CD14-positive monocyte (primary cell): ENCODE measurements at regions not wholly inside any gene's neighbourhood (a gene's known extent, or its start where the extent isn't known, plus 50 kb on each side); places are given as distances from the start of the nearest gene placed in this dataset.

Experiments
- DNase-seq, 3 donors: peaks; one replicate each; pipeline ENCODE4 v3.0.0-alpha.2; 2011 to 2022
- H2AFZ ChIP-seq: 2 replicates; pipeline ENCODE4 v1.6.0; 2012; ENCODE audit warnings: mild to moderate bottlenecking, low read depth, low read length, inconsistent platforms; ENCODE audit not compliant: insufficient read depth, poor library complexity, severe bottlenecking
- H3K27ac ChIP-seq, 2 donors: 1 replicate in 1 of 2; 2 replicates in 1 of 2; pipeline ENCODE4 v1.5.1; 2012 to 2013; ENCODE audit warnings: low read length in 2 of 2, control low read depth in 1 of 2, inconsistent platforms in 1 of 2, low read depth in 1 of 2, mild to moderate bottlenecking in 1 of 2
- H3K27me3 ChIP-seq, 2 donors: one replicate each; pipeline versions ENCODE4 v1.6.0 to v1.6.1; 2011 to 2013; ENCODE audit warnings: low read length in 2 of 2; ENCODE audit not compliant: control insufficient read depth in 2 of 2, insufficient read depth in 2 of 2
- H3K36me3 ChIP-seq, 2 donors: replicated peaks in 1 of 2; 1 replicate in 1 of 2; 2 replicates in 1 of 2; pipeline versions ENCODE4 v1.5.1 to v1.6.1; 2012 to 2013; ENCODE audit warnings: low read length in 2 of 2, control low read depth in 1 of 2, inconsistent platforms in 1 of 2, mild to moderate bottlenecking in 1 of 2; ENCODE audit not compliant: insufficient read depth in 2 of 2, control insufficient read depth in 1 of 2
- H3K4me1 ChIP-seq, 2 donors: 1 replicate in 1 of 2; 2 replicates in 1 of 2; pipeline versions ENCODE4 v1.5.1 to v1.6.1; 2012 to 2013; ENCODE audit warnings: low read length in 2 of 2, control low read depth in 1 of 2, inconsistent platforms in 1 of 2, mild to moderate bottlenecking in 1 of 2, moderate library complexity in 1 of 2; ENCODE audit not compliant: insufficient read depth in 2 of 2, control insufficient read depth in 1 of 2
- H3K4me2 ChIP-seq: replicated peaks from 2 replicates; pipeline ENCODE3; 2012; ENCODE audit warnings: low read length, moderate library complexity, mild to moderate bottlenecking; ENCODE audit not compliant: poor library complexity, severe bottlenecking; ENCODE audit errors: extremely low read depth
- H3K4me3 ChIP-seq, 3 experiments: fragments of 200-600 bp in 1 of 3; sonication (generic) in 1 of 3; replicated peaks in 1 of 3; 1 replicate in 2 of 3; 2 replicates in 1 of 3; pipeline ENCODE4 v1.5.1; 2011 to 2013; ENCODE audit warnings: low read length in 3 of 3, mild to moderate bottlenecking in 3 of 3, control low read depth in 2 of 3, low read depth in 2 of 3, inconsistent platforms in 1 of 3, moderate library complexity in 1 of 3
- H3K79me2 ChIP-seq: 2 replicates; pipeline ENCODE4 v1.6.0; 2012; ENCODE audit warnings: mild to moderate bottlenecking, control low read depth, inconsistent platforms, low read length, moderate library complexity; ENCODE audit not compliant: insufficient read depth
- H3K9ac ChIP-seq: 2 replicates; pipeline ENCODE4 v1.6.0; 2017; ENCODE audit warnings: low read length, mild to moderate bottlenecking; ENCODE audit not compliant: insufficient read depth, poor library complexity, severe bottlenecking
- H3K9me3 ChIP-seq, 2 donors: replicated peaks in 1 of 2; 1 replicate in 1 of 2; 2 replicates in 1 of 2; pipeline versions ENCODE4 v1.5.1 to v1.6.1; 2012 to 2013; ENCODE audit warnings: low read length in 2 of 2, control low read depth in 1 of 2; ENCODE audit not compliant: control insufficient read depth in 1 of 2, insufficient read depth in 1 of 2
- H4K20me1 ChIP-seq: 2 replicates; pipeline ENCODE4 v1.6.0; 2012; ENCODE audit warnings: mild to moderate bottlenecking, low read length, control low read depth, moderate library complexity; ENCODE audit not compliant: insufficient read depth
- H3K27ac Mint-ChIP-seq, 7 donors: one replicate each; pipeline ENCODE4 v1.8.0; 2020; ENCODE audit warnings: mild to moderate bottlenecking in 7 of 7, mixed read lengths in 7 of 7, moderate library complexity in 6 of 7, inconsistent platforms in 2 of 7
- H3K27me3 Mint-ChIP-seq, 3 donors: one replicate each; pipeline ENCODE4 v1.8.0; 2021 to 2022; ENCODE audit warnings: low read depth in 3 of 3, mild to moderate bottlenecking in 3 of 3, mixed read lengths in 3 of 3, moderate library complexity in 3 of 3, inconsistent platforms in 1 of 3
- H3K36me3 Mint-ChIP-seq, 2 donors: one replicate each; pipeline ENCODE4 v1.8.0; 2020; ENCODE audit warnings: mixed read lengths in 2 of 2, inconsistent platforms in 1 of 2, mild to moderate bottlenecking in 1 of 2
- H3K4me1 Mint-ChIP-seq: one replicate; pipeline ENCODE4 v1.8.0; 2020; ENCODE audit warnings: mild to moderate bottlenecking, mixed read lengths
- H3K4me3 Mint-ChIP-seq, 2 donors: one replicate each; pipeline ENCODE4 v1.8.0; 2020; ENCODE audit warnings: mild to moderate bottlenecking in 2 of 2, mixed read lengths in 2 of 2, moderate library complexity in 1 of 2
- H3K9me3 Mint-ChIP-seq, 7 donors: one replicate each; pipeline ENCODE4 v1.8.0; 2020 to 2022; ENCODE audit warnings: mixed read lengths in 7 of 7, mild to moderate bottlenecking in 6 of 7, moderate library complexity in 6 of 7, inconsistent platforms in 2 of 7
- WGBS: methylation state at CpG from one replicate; pipeline ENCODE4 v1.1.5; 2013; ENCODE audit warnings: missing lambda C conversion rate; ENCODE audit not compliant: insufficient coverage; 5-methylcytosine and 5-hydroxymethylcytosine counted together
- intact Hi-C, 2 donors: fragments of 100-400 bp; cut with micrococcal nuclease; formaldehyde crosslinking; loops; one replicate each; pipeline versions ENCODE4 v1.15.0 to v1.15.1; 2023
- TF ChIP-seq, protein P1 (sequence below): fragments of 200-600 bp; IDR thresholded peaks from one replicate; pipeline ENCODE4 v1.8.0; 2022; ENCODE audit warnings: antibody characterized with exemption, mild to moderate bottlenecking

DNA sequence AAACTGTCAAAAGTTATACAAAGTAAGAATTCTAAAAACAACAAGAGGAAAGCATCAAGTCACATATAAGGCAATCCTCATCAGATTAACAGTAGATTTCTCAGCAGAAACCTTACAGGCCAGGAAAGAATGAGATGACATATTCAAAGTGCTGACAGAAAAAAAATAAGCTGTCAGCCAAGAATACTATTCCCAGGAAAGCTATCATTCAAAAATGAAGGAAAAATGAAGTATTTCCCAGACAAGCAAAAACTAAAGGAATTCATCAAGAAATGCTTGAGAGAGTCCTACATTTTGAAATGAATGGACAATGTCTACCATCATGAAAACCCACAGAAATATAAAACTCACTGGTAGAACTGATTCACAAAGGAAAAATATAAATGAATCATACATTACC lies 268.9 kb upstream of the OSR1 start:
- Histone ChIP-seq H4K20me1 (no peaks in the 10 kb centered on the region), H3K4me2 (no peak overlapping the region), H3K27ac (no peak overlapping the region), H3K4me1 (no peaks in the 10 kb centered on the region), H3K4me3 (no peak overlapping the region), H3K27me3 (no peaks in the 10 kb centered on the region), H3K9ac (no peak overlapping the region), H3K9me3 (peaks cover 0 to 7% of the 10 kb centered on the region in 2 donors), H2AFZ (no peak overlapping the region), H3K36me3 (no peaks in the 10 kb centered on the region), H3K79me2 (no peaks in the 10 kb centered on the region)
- Mint-ChIP-seq H3K4me1 (no peaks in the 10 kb centered on the region), H3K27ac (no peak overlapping the region), H3K9me3 (peaks cover 0 to 7% (median 2%) of the 10 kb centered on the region in 7 donors), H3K27me3 (peaks cover 0 to 2% (median 0%) of the 10 kb centered on the region in 3 donors), H3K36me3 (no peaks in the 10 kb centered on the region), H3K4me3 (no peak overlapping the region)
- no peak for DNase-seq
- TF ChIP-seq, protein P1, sequence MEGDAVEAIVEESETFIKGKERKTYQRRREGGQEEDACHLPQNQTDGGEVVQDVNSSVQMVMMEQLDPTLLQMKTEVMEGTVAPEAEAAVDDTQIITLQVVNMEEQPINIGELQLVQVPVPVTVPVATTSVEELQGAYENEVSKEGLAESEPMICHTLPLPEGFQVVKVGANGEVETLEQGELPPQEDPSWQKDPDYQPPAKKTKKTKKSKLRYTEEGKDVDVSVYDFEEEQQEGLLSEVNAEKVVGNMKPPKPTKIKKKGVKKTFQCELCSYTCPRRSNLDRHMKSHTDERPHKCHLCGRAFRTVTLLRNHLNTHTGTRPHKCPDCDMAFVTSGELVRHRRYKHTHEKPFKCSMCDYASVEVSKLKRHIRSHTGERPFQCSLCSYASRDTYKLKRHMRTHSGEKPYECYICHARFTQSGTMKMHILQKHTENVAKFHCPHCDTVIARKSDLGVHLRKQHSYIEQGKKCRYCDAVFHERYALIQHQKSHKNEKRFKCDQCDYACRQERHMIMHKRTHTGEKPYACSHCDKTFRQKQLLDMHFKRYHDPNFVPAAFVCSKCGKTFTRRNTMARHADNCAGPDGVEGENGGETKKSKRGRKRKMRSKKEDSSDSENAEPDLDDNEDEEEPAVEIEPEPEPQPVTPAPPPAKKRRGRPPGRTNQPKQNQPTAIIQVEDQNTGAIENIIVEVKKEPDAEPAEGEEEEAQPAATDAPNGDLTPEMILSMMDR: no peak
- intact Hi-C loops: no loop called here

- H3K4me3 Mint-ChIP-seq: no peak overlapping the region
- no peak for DNase-seq
- H3K27ac Mint-ChIP-seq: no peak overlapping the region
- TF ChIP-seq, protein P1: no peak
- H2AFZ ChIP-seq: no peak overlapping the region
- H3K9me3 ChIP-seq: peaks cover 0 to 7% of the 10 kb centered on the region in 2 donors
- peaks cover 0 to 1% (median 0%) of the 10 kb centered on the region in 3 donors for H3K27me3 Mint-ChIP-seq
- no peaks in the 10 kb centered on the region for H3K27me3 ChIP-seq
- intact Hi-C loops: no loop called here
- no CpG with 5 or more reads among the region's 1 CpG for WGBS
- no peaks in the 10 kb centered on the region for H3K4me1 ChIP-seq
- peaks cover 0 to 5% (median 3%) of the 10 kb centered on the region in 7 donors for H3K9me3 Mint-ChIP-seq
- no peaks in the 10 kb centered on the region for H4K20me1 ChIP-seq
- H3K4me3 ChIP-seq: no peak overlapping the region
- no peaks in the 10 kb centered on the region for H3K36me3 Mint-ChIP-seq
- no peak overlapping the region for H3K4me2 ChIP-seq
- no peaks in the 10 kb centered on the region for H3K79me2 ChIP-seq
- H3K27ac ChIP-seq: no peak overlapping the region
- no peaks in the 10 kb centered on the region for H3K4me1 Mint-ChIP-seq
- H3K36me3 ChIP-seq: no peaks in the 10 kb centered on the region
- no peak overlapping the region for H3K9ac ChIP-seq
These were observed 265.1 kb upstream of the OSR1 start for GRCh38 chr2:19623488-19623887.
